HG03439 (cell line): ENCODE measurements at regions not wholly inside any gene's neighbourhood (a gene's known extent, or its start where the extent isn't known, plus 50 kb on each side); places are given as distances from the start of the nearest gene placed in this dataset.
"Not testable (repeated sequence)": the region's sequence is repeated elsewhere in the genome, so short reads cannot be mapped to it uniquely, and the experiment has no call there.

Experiments used
- ATAC-seq: cut with Tn5 transposase; IDR thresholded peaks from one replicate; pipeline ENCODE4 v1.9.1; 2021; ENCODE audit warnings: mild to moderate bottlenecking, moderate library complexity; ENCODE audit not compliant: unreplicated experiment

DNA sequence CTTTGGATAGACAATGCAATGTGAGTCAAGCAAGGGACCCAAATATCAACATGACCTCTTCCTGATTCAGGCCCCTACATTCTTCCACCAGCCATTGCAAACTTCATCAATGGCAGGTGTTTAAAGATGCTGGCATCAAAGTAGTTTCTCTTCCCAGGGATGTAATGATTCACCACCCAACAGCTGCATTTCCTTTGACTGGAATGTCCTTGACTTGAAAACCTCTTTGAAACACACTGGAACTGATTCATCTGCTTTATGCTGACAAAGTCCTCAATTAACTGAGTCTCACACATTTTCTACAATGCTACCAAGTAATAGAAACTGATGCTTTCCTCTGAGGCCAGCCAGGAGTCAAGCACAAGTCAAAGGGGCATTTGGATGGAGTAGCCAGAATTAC, 385.5 kb downstream of the GBE1 start:
- no peak for ATAC-seq

DNA sequence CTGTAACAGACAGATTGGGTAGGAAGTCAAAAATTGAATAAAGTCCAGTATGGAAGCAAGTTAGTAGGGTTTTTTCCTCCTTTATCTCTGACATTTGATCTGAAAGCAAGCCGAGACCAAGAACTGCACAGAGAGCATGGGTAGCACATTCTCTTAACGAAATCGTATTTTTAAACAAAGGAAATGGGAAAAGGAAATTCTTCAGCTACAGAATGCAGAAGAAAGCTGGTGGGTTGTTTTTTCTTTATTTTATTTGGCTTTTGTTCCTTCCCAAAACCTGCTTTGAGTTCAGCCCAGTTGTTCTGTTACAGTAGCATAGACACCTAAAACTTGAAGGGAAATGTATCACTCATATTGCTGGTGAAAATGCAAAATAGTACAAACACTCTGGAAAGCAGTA, 397.0 kb downstream of the GBE1 start:
- ATAC-seq, result no peak

DNA sequence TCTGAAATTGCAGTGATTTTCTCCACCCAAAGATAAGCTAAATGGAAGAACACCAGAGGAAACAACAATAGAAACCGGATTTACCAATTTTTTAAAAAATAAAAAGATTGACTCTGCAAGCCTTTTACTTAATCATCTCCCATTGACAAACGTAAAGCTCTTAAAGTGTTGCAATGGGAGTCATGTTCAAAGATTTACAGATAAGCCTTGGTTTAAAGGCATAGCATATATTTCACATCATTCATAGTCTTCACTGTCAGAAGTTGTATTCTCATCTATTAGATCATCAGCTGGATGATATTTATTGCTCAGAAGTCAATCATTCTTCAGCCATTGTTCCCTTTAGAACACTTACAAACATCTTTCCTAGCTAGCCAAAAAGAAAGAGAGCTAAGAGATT, 397.6 kb downstream of the GBE1 start:
- ATAC-seq, result no peak

DNA sequence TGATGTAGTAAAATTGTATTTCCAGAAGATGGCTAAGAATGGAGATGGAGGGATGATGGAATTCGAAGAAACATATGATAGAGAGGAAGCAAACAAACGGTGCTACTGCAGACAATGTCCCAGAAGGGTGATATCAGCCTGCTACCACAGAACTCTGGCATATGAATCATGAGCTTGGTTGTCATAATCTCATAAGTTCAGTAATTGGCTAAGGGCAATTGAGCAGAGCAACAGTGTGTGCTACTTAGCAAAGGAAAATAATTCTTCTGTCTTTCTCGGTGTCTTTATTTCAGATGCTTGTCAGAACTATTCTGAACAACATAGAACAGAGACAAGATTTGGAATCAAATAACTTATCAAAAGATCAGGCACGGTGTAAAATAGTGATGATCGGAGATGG, 407.3 kb downstream of the GBE1 start:
- no peak for ATAC-seq

DNA sequence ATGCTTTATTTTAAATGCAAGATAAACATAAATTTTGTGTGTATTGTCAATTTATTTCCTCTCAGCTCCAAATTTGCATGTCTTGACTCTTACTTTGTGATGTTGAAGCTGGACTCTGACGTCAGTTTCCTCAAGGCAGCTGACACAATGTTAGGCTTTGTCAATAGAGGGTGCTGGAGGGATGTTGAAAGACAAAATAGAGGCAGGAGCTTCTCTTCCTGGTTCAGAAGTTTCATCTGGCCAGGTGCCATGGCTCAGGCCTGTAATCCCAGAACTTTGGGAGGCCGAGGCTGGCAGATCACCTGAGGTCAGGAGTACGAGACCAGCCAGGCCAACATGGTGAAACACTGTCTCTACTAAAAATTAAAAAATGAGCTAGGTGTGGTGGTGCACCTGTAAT, 408.6 kb downstream of the GBE1 start:
- no peak for ATAC-seq

DNA sequence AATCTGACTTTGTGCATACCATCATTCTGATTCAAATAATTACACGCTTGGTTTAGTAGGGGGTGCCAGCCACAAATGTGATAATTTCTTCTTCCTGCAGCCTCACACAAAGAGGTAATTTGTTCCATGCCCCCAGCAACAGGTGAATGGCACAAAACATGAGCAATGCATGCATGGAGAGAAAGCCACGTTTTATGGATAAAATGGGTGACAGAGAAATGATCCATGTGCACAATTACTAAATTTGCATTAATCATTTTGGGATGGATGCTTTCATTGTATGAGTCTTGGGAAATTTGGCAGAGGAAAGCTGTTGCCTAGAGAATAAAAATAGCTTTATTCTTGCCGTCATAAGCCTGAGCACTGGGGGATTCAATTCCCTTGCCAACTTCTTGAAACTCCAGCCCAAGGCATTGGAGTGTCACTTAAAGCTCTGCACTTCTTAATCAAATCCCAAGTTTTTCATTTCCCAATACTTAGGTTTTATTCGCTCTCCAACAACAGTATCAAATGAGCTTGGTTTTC, 411.6 kb downstream of the GBE1 start:
- ATAC-seq, result no peak

DNA sequence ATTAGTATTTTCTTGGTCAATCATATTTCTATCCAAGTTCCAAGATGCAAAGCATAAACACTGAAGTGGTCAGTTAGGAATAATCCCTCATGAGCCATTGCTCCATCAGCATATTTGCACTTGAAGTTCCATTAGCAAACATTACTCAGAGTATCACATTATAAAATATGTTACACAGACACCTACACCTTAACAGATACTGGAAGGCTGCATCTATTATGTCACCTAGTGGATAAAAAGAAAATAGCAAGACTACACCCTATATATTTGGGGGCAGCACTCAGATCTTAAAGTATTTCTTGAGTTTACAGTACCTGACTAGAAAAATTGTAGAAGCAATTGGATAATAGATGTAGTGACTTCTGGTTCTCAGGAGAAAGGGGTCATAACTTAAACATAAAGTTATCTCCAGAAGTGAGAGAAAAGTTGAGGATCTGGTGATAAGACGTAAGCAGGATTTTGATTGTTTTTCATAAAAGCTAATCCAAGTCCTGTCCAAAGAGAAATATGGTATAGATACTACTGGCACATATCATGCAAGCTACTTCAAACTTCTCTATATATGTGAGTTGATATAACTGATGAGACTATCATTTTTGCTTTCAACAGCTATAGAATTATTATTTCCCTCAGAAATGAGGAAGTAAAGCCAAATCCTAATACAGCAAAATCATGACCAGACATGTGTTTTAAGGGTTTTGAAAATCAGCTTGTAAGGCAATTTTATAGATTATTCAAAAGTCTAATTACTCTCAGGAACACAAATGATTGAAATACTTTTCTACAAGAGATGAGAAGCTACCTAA, 422.2 kb downstream of the GBE1 start:
- no peak for ATAC-seq

DNA sequence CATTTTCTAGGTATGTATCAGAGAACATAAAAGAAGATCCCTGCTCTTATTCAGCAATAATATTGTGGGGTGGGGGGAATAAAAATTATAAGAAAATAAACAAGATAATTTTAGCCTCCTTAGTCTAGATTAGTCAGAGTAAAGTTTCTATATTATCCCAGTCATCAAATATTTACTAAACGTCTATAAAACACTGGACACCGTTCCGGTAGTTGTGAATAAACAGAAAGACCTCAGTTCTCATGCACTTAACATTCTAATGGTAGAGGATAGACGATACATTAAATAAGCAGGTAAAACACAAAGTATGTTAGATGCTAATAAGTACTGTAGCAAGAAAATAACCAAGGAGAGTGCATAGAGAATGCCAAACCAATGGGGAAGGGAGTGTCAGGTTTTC, 425.0 kb downstream of the GBE1 start:
- ATAC-seq, result no peak

DNA sequence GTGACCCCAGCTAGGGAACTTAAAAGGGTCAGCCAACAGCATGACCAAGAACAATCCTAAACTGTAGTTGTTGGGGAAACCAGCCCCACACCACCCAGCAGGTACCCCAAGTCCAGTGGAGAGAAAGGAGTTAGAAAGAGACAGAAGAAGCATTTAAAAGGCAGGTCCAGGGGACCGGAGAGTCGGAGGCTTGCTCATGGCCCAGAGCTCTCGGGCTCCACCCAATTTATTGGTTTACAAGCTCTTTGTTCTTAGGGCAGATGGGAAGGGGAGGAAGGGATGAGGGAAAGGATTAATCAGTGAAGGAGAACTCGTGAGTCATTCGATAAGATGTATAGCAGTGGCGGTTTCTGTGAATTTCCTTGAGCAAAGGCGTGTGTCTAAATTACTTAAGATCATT, 431.6 kb downstream of the GBE1 start:
- not testable (repeated sequence) for ATAC-seq

DNA sequence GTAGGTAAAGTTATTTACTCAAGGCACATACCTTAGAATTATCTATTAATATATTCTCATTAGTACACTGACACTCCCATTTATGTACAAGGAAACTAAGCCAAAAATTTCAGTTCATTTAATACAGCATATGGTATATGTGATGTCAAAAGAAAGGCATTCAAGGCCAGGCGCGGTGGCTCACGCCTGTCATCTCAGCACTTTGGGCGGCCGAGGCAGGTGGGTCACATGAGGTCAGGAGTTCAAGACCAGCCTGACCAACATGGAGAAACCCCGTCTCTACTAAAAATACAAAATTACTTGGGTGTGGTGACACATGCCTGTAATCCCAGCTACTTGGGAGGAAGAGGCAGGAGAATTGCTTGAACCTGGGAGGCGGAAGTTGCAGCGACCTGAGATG, 435.2 kb downstream of the GBE1 start:
- ATAC-seq, result no peak

DNA sequence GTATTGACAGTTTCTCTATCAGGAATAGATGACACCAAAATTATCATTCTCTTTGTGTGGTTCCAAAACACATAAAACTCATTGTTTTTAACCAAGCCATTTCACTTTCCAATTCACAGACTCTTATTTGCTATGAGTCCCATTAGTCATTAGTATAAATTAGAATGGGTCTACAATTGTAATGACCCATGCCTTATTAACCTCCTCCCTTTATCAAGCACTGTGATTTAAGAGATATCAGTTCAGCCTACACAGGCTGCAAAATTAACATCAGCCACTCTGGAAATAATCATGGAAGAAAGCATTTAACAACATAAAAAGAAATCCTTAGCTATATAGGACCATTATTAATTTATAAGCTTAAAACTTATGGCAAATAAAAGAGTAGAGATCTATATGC, 440.6 kb downstream of the GBE1 start:
- ATAC-seq, result no peak

DNA sequence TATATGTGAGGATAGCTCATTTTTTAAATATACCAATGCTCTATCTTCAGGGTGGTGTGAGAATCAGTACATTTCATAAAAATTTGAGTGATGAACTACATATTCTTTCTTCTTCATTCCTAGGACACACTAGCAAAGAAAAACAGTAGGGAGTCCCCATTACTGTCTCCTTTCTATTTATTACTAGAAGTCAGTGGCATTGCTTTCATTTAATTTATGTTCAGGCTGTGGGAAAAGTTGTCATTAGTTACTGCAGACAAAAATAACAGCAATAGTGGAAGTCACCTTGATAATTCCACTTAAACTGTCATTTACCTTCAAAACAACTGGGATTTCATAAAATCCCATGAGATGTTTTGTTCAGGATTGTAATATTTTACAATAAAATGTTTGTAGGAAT, 446.4 kb downstream of the GBE1 start:
- ATAC-seq, result no peak

DNA sequence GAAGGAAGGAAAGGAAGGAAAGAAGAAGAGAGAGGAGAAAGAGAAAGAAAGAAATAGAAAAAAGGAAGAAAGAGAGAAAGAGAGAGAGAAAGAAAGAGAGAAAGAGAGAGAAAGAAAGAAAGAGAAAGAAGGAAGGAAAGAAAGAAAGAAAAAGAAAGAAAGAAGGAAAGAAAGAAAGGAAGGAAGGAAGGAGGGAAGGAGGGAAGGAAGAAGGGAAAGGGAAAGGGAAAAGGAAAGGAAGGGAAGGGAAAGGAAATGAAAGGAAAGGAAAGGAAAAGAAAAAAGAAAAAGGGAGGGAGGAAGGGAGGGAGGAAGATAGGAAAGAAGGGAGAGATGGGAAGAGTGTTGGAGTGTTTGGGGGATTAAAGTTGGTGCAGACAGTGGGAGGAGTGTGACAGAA, 450.1 kb downstream of the GBE1 start:
- ATAC-seq, result no peak

DNA sequence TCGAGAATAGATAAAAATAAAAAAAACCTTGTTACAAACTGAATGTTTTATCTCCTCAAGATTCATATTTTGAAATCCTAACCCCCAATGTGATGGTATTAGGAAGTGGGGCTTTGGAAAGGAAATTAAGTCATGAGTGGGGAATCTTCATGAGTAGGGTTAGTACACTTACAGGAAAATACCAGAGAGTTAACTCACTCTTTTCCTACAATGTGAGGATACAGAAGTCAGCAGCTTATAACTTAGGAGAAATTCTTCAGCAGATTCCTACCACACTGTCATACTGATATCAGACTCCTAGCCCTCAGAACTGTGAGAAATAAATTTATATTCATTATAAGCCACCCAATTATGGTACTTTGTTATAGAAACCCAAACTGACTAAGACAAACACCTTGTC, 453.1 kb downstream of the GBE1 start:
- no peak for ATAC-seq

DNA sequence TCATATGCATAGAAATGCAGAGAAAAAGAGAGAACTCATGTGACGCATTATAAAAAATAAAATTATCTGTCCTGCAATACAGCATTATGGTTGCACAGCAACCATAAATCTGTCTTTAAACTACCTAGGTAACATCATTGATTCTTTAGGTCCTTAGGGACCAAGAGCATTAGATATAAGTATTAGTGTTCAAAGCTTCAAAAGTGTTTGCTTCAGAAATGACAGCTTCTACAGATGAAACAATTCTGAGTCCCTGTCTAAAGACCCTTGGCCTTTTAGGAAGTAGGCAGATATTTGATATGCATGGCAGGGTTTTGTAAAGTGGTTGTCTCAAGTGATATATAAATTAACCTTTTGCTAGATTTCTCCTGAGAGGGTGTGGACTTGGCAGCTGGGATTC, 454.2 kb downstream of the GBE1 start:
- ATAC-seq, result no peak

DNA sequence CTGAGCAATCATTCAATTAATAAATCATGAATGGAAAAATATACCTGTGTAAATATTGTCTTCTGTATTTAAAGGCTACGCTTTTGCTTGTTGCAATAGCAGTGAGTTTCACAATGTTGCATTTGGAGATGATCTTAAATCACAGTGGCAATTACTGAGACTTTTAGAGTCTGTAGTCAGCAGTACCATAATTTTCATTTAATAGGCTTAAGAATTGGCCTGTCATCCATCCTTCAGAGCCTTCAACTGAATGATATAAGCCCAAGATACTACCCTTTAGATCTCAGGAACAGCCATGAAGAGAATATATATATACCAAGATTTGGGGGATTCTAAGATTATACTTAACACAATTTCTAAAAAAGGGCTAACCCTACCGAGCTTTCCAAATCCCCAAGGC, 458.1 kb downstream of the GBE1 start:
- no peak for ATAC-seq

DNA sequence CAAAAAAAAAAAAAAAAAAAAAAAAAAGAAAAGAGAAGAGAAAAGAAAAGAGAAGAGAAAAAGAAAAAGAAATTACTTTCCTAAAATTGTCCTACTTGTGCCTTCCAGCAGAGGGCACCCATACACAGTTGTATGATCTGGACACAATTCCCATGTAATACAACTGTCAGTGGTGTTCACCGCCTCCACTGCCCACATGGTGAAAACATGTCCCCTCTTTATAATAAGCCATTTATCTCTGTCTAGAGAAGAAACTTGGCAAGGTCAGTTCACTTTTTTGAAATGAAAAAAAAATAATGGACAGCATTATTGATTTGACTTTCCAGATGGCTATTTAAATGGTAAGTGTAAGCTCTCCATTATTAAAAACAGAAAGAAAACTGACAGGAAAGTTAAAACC, 459.4 kb downstream of the GBE1 start:
- no peak for ATAC-seq

DNA sequence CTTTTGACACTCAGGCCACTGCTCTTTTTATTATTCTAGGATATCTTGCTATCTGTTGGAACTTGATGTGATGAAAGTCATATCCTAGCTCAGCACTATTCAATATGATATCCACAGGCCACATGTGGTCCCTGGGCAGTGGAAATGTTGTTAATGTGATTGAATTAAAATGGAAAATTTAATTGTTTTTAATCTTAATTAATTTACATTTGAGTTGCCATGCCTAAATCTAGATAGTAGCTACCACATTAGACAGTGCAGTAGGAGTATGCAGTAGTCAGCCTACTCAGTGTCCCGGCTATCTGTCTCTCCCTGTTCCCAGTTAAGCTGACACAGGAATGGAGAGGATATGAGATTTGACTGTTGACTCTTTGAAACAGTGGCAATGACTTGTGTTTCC, 460.2 kb downstream of the GBE1 start:
- ATAC-seq, result no peak

DNA sequence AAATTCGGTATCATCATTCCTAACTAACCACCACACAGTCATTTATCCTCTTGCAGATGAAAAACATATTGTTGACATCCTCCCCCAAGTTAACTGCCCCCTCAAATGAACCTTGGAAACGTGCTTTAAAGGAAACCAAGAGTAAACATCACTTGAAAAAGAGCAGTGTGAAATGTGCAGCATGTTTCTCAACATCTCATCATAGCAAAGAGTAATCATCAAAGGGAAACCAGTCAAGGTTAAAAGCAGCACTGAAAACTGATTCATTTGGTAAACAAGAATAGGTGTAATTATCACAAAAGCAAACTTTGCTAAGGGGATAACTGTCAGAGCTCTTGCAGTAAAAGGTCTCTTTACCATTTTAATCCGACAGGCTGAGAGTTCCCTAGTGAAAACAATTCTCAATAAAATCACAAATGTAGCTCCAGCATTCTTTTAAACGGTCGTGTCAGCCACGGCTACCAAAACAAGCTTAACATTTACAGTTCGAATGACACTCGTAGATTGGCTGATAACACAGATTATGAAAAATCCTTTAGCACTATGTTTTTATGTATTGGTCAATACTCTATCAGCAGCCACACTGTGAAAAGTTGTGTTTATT, 461.0 kb downstream of the GBE1 start:
- ATAC-seq, result no peak

DNA sequence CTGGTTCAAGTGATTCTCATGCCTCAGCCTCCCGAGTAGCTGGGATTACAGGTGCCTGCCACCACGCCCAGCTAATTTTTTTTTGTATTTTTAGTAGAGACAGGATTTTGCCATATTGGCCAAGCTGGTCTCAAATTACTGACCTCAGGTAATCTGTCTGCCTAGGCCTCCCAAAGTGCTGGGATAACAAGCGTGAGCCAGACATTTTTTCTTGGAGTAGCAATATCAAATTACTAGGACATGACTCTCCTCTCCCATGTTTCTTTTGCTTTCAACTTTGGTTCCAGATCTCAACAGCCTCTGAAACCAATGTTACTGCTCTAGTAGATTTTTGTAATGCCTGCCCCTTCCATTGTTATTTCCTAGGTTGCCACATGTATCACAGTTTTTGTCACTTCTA, 462.0 kb downstream of the GBE1 start:
- no peak for ATAC-seq

DNA sequence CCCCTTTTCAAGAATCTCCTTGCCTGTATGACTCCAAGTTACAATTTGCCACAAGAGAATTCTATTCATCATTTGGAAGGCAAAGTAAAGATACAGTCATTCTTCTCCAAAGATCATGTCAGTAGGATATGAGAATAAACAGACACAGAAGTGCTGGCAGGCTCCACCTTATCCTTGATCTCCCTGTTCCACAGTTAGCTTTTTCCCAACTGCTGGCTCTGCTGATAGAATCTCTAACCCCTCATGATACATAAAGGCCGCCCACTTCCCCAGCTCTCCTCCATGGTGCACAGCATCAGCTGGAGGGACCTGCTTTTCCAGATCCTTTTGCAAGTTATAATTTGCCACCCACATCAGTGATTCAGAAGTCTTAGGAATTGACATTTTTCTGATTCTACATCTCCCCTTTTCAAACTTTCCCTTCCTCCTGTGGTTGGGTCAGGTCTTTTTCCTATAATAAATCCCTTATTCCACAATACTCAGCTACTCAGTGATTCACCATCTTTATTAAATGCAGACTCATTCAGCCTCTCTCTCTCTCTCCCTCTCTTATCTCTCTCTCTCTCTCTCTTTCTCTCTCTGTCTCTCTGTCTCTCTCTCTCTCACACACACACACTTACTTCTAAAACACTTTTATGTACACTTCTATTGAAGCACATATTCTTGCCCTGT, 465.4 kb downstream of the GBE1 start:
- ATAC-seq, result no peak

DNA sequence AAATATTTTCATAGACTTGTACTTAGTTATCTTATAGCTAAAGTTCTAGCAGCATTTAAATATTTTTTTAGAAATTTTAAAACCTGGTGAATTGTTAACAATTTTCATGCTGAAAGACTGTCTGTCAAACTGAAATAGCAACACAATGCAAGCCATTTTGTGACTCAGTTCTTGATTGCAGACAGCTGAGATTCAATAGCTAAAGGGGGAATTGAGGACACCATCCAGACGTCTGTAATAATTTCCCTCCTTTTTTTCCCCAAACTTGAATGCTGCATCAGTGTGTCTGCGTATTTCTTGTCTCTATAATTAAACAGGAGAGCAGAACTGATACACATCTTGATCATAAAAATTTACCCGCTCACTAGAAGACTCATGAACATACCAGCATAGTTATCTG, 468.3 kb downstream of the GBE1 start:
- no peak for ATAC-seq
